GM18867 (cell line): ENCODE measurements at regions not wholly inside any gene's neighbourhood (a gene's known extent, or its start where the extent isn't known, plus 50 kb on each side); places are given as distances from the start of the nearest gene placed in this dataset.
"Not testable (repeated sequence)": the region's sequence is repeated elsewhere in the genome, so short reads cannot be mapped to it uniquely, and the experiment has no call there.

ENCODE experiments used
- ATAC-seq: cut with Tn5 transposase; IDR thresholded peaks from one replicate; pipeline ENCODE4 v1.9.1; 2021; ENCODE audit warnings: mild to moderate bottlenecking, moderate library complexity; ENCODE audit not compliant: unreplicated experiment

- ATAC-seq = not testable (repeated sequence)
Measured at GRCh38 chr3:48101301-48101650, 85.1 kb upstream of the MAP4 start.

- ATAC-seq = no peak
Measured at GRCh38 chr3:48092270-48092669, 76.1 kb upstream of the MAP4 start.

- ATAC-seq = no peak
Measured at GRCh38 chr3:48090166-48090939, 74.1 kb upstream of the MAP4 start.

- peak; percentile 94 for ATAC-seq
Measured at GRCh38 chr3:48088749-48089466, 72.7 kb upstream of the MAP4 start.

- ATAC-seq = peak; percentile 21
Measured at GRCh38 chr3:48088056-48088748, 72.0 kb upstream of the MAP4 start.

GRCh38 chr3:48086705-48087104 lies 70.5 kb upstream of the MAP4 start:
- no peak for ATAC-seq

DNA sequence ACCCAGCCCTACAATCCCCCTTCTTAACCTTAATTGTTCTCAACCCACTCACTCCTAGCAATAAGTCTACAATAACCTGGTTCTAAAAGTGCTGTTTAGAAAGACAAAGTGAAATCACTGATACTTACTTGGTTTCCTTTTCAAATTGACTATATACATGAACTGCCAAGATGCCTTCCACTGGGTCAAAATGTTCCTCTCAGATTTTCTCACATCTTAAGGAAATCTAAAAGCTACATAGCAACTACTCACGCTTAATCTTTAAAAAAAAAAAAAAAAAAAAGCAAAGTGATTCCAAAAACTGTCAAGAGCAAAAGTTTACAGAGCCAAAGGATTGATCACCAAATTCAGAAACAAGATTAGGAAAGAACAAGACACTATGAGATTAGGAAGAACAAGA lies 68.7 kb upstream of the MAP4 start:
- no peak for ATAC-seq

DNA sequence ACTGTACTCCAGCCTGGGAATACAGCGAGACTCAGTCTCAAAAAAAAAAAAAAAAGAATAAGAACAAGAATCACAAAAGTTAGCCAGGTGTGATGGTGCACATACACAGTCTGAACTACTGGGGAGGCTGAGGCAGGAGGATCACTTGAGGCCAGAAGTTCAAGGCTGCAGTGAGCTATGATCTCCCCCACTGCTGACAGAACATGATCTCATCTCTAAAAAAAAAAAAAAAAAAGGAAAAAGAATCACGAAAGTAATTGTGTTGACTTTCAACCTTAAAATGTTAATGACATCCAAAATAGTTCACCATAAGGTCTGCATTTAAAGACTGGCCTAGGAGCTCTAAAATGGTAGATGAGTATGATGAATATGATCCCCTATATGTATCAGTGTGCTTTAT lies 68.0 kb upstream of the MAP4 start:
- ATAC-seq = no peak

- no peak for ATAC-seq
Measured at GRCh38 chr3:48082580-48083184, 66.5 kb upstream of the MAP4 start.

DNA sequence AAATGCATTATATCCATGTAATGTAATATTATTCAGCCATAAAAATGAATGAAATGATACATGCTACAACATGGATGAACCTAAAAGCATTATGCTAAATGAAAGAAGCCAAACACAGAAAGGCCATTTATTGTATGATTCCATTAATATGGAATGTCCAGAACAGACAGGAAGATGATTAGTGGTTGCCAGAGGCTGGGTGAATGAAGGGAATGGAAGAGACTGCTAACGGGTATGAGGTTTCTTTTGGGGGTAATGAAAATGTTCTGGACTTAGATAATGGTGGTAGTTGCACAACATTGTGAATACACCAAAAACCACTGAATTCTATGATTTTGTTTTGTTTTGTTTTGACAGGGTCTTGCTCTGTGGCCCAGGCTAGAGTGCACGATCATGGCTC lies 61.6 kb upstream of the MAP4 start:
- no peak for ATAC-seq

- ATAC-seq = no peak
Measured at GRCh38 chr3:48070030-48070429, 53.8 kb upstream of the MAP4 start.

GRCh38 chr3:48069339-48069738 lies 53.1 kb upstream of the MAP4 start:
- no peak for ATAC-seq

GRCh38 chr3:48068886-48069285 lies 52.7 kb upstream of the MAP4 start:
- ATAC-seq = no peak

DNA sequence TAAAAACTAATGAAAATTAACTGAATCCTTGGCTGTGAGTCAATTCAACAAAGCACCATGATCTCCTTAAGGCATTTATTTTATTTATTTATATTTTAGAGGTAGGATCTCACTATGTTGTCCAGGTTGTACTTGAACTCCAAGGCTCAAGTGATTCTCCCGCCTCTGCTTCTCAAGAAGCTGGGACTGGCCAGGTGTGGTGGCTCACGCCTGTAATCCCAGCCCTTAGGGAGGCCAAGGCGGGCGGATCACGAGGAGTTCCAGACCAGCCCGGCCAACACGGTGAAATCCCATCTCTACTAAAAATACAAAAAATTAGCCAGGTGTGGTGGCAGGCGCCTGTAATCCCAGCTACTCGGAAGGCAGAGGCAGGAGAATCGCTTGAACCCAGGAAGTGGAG lies 52.1 kb upstream of the MAP4 start:
- ATAC-seq = not testable (repeated sequence)

GRCh38 chr3:48067271-48067670 lies 51.1 kb upstream of the MAP4 start:
- no peak for ATAC-seq
